HCT116 (cell line): ENCODE measurements at regions not wholly inside any gene's neighbourhood (a gene's known extent, or its start where the extent isn't known, plus 50 kb on each side); places are given as distances from the start of the nearest gene placed in this dataset.

Experiments used
- ATAC-seq: fragments of 200-7000 bp; cut with Tn5 transposase; 2 replicates; pipeline ENCODE4 v1.9.1; 2020; ENCODE audit warnings: mild to moderate bottlenecking, moderate library complexity
- BruUV-seq: library from RNA; stranded (reverse); fragments of 400-500 nt; replicated peaks from 2 replicates; lab custom pipeline; 2021; lab: Mats Ljungman, UMichigan
- CTCF ChIA-PET: fragments of 300-600 bp; sonication (Branson Sonifier 250); formaldehyde crosslinking; loops from one replicate; lab custom pipeline; 2021; ENCODE audit warnings: antibody characterized with exemption; lab: Charles Lee
- POLR2A ChIA-PET: fragments of 300-600, 350-600 bp; sonication (Branson Sonifier 250); formaldehyde crosslinking; loops from one replicate; lab custom pipeline; 2021; ENCODE audit warnings: antibody characterized with exemption; lab: Charles Lee
- RAD21 ChIA-PET, 2 experiments: fragments of 300-600 bp; sonication (Branson Sonifier 250); formaldehyde crosslinking; loops; one replicate each; lab custom pipeline; 2023; ENCODE audit warnings: low total read pairs in 2 of 2; ENCODE audit not compliant: uncharacterized antibody in 2 of 2, unreplicated experiment in 2 of 2, low non-redundant PET in 1 of 2; lab: Charles Lee
- DNase-seq: peaks from one replicate; pipeline ENCODE4 v3.0.0-alpha.2; 2010; ENCODE audit warnings: low read depth, low spot score
- H2AFZ ChIP-seq: fragments of 200-600 bp; shearing (Covaris generic), sonication (generic); 2 replicates; pipeline ENCODE4 v1.6.1; 2017; ENCODE audit warnings: low read depth, mixed run types, mixed read lengths, antibody characterized with exemption, low read length; ENCODE audit not compliant: poor library complexity, severe bottlenecking
- H3K27ac ChIP-seq: 2 replicates; pipeline ENCODE4 v1.5.1; 2012; ENCODE audit warnings: low read depth, low read length
- H3K27me3 ChIP-seq: fragments of 200-600 bp; sonication (generic); 2 replicates; pipeline ENCODE4 v1.6.1; 2016; ENCODE audit warnings: mixed run types, low read length, mixed read lengths; ENCODE audit not compliant: insufficient read depth
- H3K36me3 ChIP-seq, 2 experiments: fragments of 200-500 bp in 1 of 2; fragments of 200-600 bp in 1 of 2; sonication (Bioruptor generic) in 1 of 2; sonication (generic) in 1 of 2; 2 replicates each; pipeline versions ENCODE4 v1.5.1 to v1.6.1; 2014 to 2016; ENCODE audit warnings: low read length in 2 of 2, inconsistent platforms in 1 of 2, mixed read lengths in 1 of 2, mixed run types in 1 of 2; ENCODE audit not compliant: insufficient read depth in 2 of 2, control insufficient read depth in 1 of 2
- H3K4me1 ChIP-seq, 2 experiments: fragments of 200-600 bp in 1 of 2; sonication (generic) in 1 of 2; 2 replicates each; pipeline versions ENCODE4 v1.5.1 to v1.6.1; 2012 to 2017; ENCODE audit warnings: low read length in 2 of 2, inconsistent platforms in 1 of 2, mild to moderate bottlenecking in 1 of 2, mixed read lengths in 1 of 2, mixed run types in 1 of 2, moderate library complexity in 1 of 2; ENCODE audit not compliant: insufficient read depth in 2 of 2, control insufficient read depth in 1 of 2
- H3K4me2 ChIP-seq: fragments of 200-600 bp; sonication (generic); 2 replicates; pipeline ENCODE4 v1.6.1; 2017; ENCODE audit warnings: mixed run types, low read length, mixed read lengths
- H3K4me3 ChIP-seq, 2 experiments: fragments of 200-600 bp in 1 of 2; sonication (generic) in 1 of 2; replicated peaks in 1 of 2; 2 replicates each; pipeline ENCODE4 v1.5.1; 2011 to 2016; ENCODE audit warnings: low read length in 2 of 2, control low read depth in 1 of 2, low read depth in 1 of 2, mild to moderate bottlenecking in 1 of 2, mixed read lengths in 1 of 2, mixed run types in 1 of 2
- H3K79me2 ChIP-seq: fragments of 200-600 bp; sonication (generic); 2 replicates; pipeline ENCODE4 v1.6.1; 2017; ENCODE audit warnings: mild to moderate bottlenecking, mixed run types, low read length, moderate library complexity, mixed read lengths; ENCODE audit not compliant: insufficient read depth
- H3K9ac ChIP-seq: fragments of 200-600 bp; sonication (generic); 2 replicates; pipeline ENCODE4 v1.6.1; 2016; ENCODE audit warnings: low read length, mixed read lengths
- H3K9me2 ChIP-seq: fragments of 200-600 bp; sonication (generic), shearing (Covaris generic); 2 replicates; pipeline ENCODE4 v1.6.1; 2017; ENCODE audit warnings: mixed run types, mild to moderate bottlenecking, moderate library complexity; ENCODE audit not compliant: insufficient read depth
- H3K9me3 ChIP-seq, 2 experiments: fragments of 200-500 bp in 1 of 2; fragments of 200-600 bp in 1 of 2; sonication (Bioruptor generic) in 1 of 2; sonication (generic) in 1 of 2; 2 replicates each; pipeline ENCODE4 v1.6.1; 2014 to 2017; ENCODE audit warnings: low read length in 2 of 2, mixed read lengths in 2 of 2, inconsistent platforms in 1 of 2, low read depth in 1 of 2, mild to moderate bottlenecking in 1 of 2, mixed run types in 1 of 2, moderate library complexity in 1 of 2; ENCODE audit not compliant: control insufficient read depth in 1 of 2, insufficient read depth in 1 of 2
- H4K20me1 ChIP-seq: fragments of 200-600 bp; sonication (generic), shearing (Covaris generic); 2 replicates; pipeline ENCODE4 v1.6.1; 2017; ENCODE audit warnings: mixed run types, mild to moderate bottlenecking, moderate library complexity; ENCODE audit not compliant: insufficient read depth
- CBX3 ChIP-seq: IDR thresholded peaks from 2 replicates; pipeline ENCODE4 v1.6.1; 2012; ENCODE audit warnings: low read depth
- EGR1 ChIP-seq: IDR thresholded peaks from 2 replicates; pipeline ENCODE4 v1.6.1; 2012; ENCODE audit warnings: low read depth
- ELF1 ChIP-seq: IDR thresholded peaks from 2 replicates; pipeline ENCODE4 v1.6.1; 2012; ENCODE audit warnings: low read depth, borderline replicate concordance
- EZH2 ChIP-seq: fragments of 200-600 bp; sonication (generic); IDR thresholded peaks from 2 replicates; pipeline ENCODE4 v1.6.1; 2017; ENCODE audit warnings: antibody characterized with exemption, mixed run types
- EZH2phosphoT487 ChIP-seq: fragments of 200-600 bp; IDR thresholded peaks from 2 replicates; pipeline ENCODE4 v1.6.1; 2018; ENCODE audit warnings: antibody characterized with exemption, borderline replicate concordance
- FOSL1 ChIP-seq: IDR thresholded peaks from 2 replicates; pipeline ENCODE4 v1.6.1; 2012; ENCODE audit warnings: low read depth
- JUND ChIP-seq: IDR thresholded peaks from 2 replicates; pipeline ENCODE4 v1.6.1; 2012
- POLR2AphosphoS5 ChIP-seq: IDR thresholded peaks from 2 replicates; pipeline ENCODE4 v1.6.1; 2011; ENCODE audit warnings: mild to moderate bottlenecking, low read depth, low read length, moderate library complexity
- RAD21 ChIP-seq: IDR thresholded peaks from 2 replicates; pipeline ENCODE4 v1.6.1; 2012; ENCODE audit warnings: low read depth, mild to moderate bottlenecking
- SIN3A ChIP-seq: IDR thresholded peaks from 2 replicates; pipeline ENCODE4 v1.6.1; 2012; ENCODE audit warnings: low read depth
- SP1 ChIP-seq: IDR thresholded peaks from 2 replicates; pipeline ENCODE4 v1.6.1; 2012; ENCODE audit warnings: low read depth
- SRF ChIP-seq: IDR thresholded peaks from 2 replicates; pipeline ENCODE4 v1.6.1; 2012; ENCODE audit warnings: low read depth
- TCF7L2 ChIP-seq: IDR thresholded peaks from 2 replicates; pipeline ENCODE4 v1.7.0; 2011; ENCODE audit warnings: borderline replicate concordance, inconsistent platforms; ENCODE audit not compliant: insufficient read depth, insufficient read length; ENCODE audit errors: extremely low read depth
- YY1 ChIP-seq: IDR thresholded peaks from 2 replicates; pipeline ENCODE4 v1.6.1; 2011; ENCODE audit warnings: low read length, low read depth, moderate library complexity, mild to moderate bottlenecking; ENCODE audit not compliant: insufficient replicate concordance; ENCODE audit errors: extremely low read depth
- ZFX ChIP-seq: fragments of 450-650 bp; IDR thresholded peaks from 2 replicates; pipeline ENCODE4 v1.6.1; 2017
- ZNF274 ChIP-seq: fragments of 200-500 bp; sonication (Bioruptor generic); IDR thresholded peaks from 2 replicates; pipeline ENCODE4 v1.6.1; 2014; ENCODE audit warnings: mild to moderate bottlenecking, low read depth, low read length, inconsistent platforms
- intact Hi-C: fragments of 100-400 bp; cut with micrococcal nuclease; formaldehyde crosslinking; loops from 2 replicates; pipeline ENCODE4 v1.10.0; 2022
- TF ChIP-seq, protein P1 (sequence below): IDR thresholded peaks from 2 replicates; pipeline ENCODE4 v1.6.1; 2012; ENCODE audit warnings: low read depth
- TF ChIP-seq, protein P2 (sequence below), 3 experiments: fragments of 200-600 bp in 1 of 3; sonication (generic) in 1 of 3; IDR thresholded peaks in 2 of 3; conservative IDR thresholded peaks in 1 of 3; 2 replicates each; pipeline ENCODE4 v1.5.1; 2012 to 2017; ENCODE audit warnings: low read depth in 2 of 3, low read length in 2 of 3, antibody characterized with exemption in 1 of 3, borderline replicate concordance in 1 of 3, control low read depth in 1 of 3, mild to moderate bottlenecking in 1 of 3, mixed read lengths in 1 of 3, mixed run types in 1 of 3, moderate library complexity in 1 of 3; ENCODE audit not compliant: insufficient read depth in 1 of 3
- TF ChIP-seq, protein P3 (sequence below): IDR thresholded peaks from 2 replicates; pipeline ENCODE4 v1.6.1; 2012
- TF ChIP-seq, protein P4 (sequence below): IDR thresholded peaks from 2 replicates; pipeline ENCODE4 v1.6.1; 2011; ENCODE audit warnings: mild to moderate bottlenecking, low read length, moderate library complexity; ENCODE audit not compliant: insufficient replicate concordance; ENCODE audit errors: extremely low read depth

DNA sequence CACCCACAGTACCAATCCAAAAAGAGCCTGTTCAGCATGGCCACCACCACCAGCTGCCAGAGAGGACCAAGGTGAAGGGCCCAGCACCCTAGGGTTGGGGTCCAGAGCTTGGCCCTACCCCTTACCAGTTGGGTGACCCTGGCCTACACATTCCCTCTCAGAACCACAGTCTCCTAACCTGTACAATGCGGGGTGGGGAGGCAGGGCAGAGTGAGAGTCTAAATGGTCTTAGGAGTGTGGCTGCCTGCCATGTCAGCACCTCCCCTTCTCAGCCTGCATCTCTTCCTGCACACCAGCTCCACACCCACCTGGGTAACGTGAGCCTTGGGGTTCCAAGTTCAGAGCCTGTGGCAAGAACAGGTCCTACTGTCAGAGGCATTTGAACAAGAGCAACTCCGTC lies 92.2 kb downstream of the C5orf15 start:
- ChIA-PET CTCF (no interaction called here), RAD21 (no interaction called here), POLR2A (no interaction called here)
- Histone ChIP-seq H3K9me2 (no peaks in the 10 kb centered on the region), H3K4me1 (no peaks in the 10 kb centered on the region), H3K27me3 (peaks cover 4% of the 10 kb centered on the region; the same call in 1 of the 2 replicates), H4K20me1 (no peaks in the 10 kb centered on the region), H3K36me3 (no peaks in the 10 kb centered on the region), H3K4me2 (no peak overlapping the region), H3K79me2 (no peaks in the 10 kb centered on the region), H3K9me3 (no peaks in the 10 kb centered on the region), H3K9ac (no peak overlapping the region), H3K27ac (no peak overlapping the region), H3K4me3 (no peak overlapping the region), H2AFZ (no peak overlapping the region)
- TF ChIP-seq, protein P1, sequence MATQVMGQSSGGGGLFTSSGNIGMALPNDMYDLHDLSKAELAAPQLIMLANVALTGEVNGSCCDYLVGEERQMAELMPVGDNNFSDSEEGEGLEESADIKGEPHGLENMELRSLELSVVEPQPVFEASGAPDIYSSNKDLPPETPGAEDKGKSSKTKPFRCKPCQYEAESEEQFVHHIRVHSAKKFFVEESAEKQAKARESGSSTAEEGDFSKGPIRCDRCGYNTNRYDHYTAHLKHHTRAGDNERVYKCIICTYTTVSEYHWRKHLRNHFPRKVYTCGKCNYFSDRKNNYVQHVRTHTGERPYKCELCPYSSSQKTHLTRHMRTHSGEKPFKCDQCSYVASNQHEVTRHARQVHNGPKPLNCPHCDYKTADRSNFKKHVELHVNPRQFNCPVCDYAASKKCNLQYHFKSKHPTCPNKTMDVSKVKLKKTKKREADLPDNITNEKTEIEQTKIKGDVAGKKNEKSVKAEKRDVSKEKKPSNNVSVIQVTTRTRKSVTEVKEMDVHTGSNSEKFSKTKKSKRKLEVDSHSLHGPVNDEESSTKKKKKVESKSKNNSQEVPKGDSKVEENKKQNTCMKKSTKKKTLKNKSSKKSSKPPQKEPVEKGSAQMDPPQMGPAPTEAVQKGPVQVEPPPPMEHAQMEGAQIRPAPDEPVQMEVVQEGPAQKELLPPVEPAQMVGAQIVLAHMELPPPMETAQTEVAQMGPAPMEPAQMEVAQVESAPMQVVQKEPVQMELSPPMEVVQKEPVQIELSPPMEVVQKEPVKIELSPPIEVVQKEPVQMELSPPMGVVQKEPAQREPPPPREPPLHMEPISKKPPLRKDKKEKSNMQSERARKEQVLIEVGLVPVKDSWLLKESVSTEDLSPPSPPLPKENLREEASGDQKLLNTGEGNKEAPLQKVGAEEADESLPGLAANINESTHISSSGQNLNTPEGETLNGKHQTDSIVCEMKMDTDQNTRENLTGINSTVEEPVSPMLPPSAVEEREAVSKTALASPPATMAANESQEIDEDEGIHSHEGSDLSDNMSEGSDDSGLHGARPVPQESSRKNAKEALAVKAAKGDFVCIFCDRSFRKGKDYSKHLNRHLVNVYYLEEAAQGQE = no peak
- TF ChIP-seq SP1 = no peak
- TF ChIP-seq SIN3A = no peak
- no peak for TF ChIP-seq JUND
- no peak for TF ChIP-seq EZH2
- TF ChIP-seq, protein P2, sequence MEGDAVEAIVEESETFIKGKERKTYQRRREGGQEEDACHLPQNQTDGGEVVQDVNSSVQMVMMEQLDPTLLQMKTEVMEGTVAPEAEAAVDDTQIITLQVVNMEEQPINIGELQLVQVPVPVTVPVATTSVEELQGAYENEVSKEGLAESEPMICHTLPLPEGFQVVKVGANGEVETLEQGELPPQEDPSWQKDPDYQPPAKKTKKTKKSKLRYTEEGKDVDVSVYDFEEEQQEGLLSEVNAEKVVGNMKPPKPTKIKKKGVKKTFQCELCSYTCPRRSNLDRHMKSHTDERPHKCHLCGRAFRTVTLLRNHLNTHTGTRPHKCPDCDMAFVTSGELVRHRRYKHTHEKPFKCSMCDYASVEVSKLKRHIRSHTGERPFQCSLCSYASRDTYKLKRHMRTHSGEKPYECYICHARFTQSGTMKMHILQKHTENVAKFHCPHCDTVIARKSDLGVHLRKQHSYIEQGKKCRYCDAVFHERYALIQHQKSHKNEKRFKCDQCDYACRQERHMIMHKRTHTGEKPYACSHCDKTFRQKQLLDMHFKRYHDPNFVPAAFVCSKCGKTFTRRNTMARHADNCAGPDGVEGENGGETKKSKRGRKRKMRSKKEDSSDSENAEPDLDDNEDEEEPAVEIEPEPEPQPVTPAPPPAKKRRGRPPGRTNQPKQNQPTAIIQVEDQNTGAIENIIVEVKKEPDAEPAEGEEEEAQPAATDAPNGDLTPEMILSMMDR (IDR thresholded peaks at IDR 0.05 in 2 of 3, conservative IDR thresholded peaks at IDR 0.05 in 1 of 3; ENCODE audit: borderline replicate concordance in 1 of 3, insufficient read depth in 1 of 3, low read depth in 2 of 3, low read length in 2 of 3) = no peak
- no peak for TF ChIP-seq RAD21
- TF ChIP-seq SRF = no peak
- TF ChIP-seq CBX3 = no peak
- TF ChIP-seq FOSL1 = no peak
- TF ChIP-seq EGR1 = no peak
- TF ChIP-seq ELF1 = no peak
- TF ChIP-seq, protein P3, sequence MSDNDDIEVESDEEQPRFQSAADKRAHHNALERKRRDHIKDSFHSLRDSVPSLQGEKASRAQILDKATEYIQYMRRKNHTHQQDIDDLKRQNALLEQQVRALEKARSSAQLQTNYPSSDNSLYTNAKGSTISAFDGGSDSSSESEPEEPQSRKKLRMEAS = no peak
- no peak for TF ChIP-seq EZH2phosphoT487
- TF ChIP-seq ZNF274 = no peak
- TF ChIP-seq, protein P4, sequence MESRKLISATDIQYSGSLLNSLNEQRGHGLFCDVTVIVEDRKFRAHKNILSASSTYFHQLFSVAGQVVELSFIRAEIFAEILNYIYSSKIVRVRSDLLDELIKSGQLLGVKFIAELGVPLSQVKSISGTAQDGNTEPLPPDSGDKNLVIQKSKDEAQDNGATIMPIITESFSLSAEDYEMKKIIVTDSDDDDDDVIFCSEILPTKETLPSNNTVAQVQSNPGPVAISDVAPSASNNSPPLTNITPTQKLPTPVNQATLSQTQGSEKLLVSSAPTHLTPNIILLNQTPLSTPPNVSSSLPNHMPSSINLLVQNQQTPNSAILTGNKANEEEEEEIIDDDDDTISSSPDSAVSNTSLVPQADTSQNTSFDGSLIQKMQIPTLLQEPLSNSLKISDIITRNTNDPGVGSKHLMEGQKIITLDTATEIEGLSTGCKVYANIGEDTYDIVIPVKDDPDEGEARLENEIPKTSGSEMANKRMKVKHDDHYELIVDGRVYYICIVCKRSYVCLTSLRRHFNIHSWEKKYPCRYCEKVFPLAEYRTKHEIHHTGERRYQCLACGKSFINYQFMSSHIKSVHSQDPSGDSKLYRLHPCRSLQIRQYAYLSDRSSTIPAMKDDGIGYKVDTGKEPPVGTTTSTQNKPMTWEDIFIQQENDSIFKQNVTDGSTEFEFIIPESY = no peak
- TF ChIP-seq TCF7L2 = no peak
- no peak for TF ChIP-seq ZFX
- no peak for TF ChIP-seq POLR2AphosphoS5
- no peak for TF ChIP-seq YY1
- ATAC-seq (no peak), DNase-seq (no peak)
- intact Hi-C loops = no loop called here
- BruUV-seq = no TSS peak
